Prostate gland (tissue), 2 donors: ENCODE measurements at regions not wholly inside any gene's neighbourhood (a gene's known extent, or its start where the extent isn't known, plus 50 kb on each side); places are given as distances from the start of the nearest gene placed in this dataset.

Experiments
- POLR2A ChIP-seq: fragments of 450-650 bp; IDR thresholded peaks from one replicate; pipeline ENCODE4 v1.6.1; 2016; ENCODE audit warnings: antibody characterized with exemption, mild to moderate bottlenecking
- POLR2AphosphoS5 ChIP-seq: sonication (generic); formaldehyde crosslinking; IDR thresholded peaks from one replicate; pipeline ENCODE4 v1.6.1; 2017; ENCODE audit warnings: antibody characterized with exemption
- TF ChIP-seq, protein P1 (sequence below), 4 experiments: fragments of 200-600 bp in 2 of 4; fragments of 450-650 bp in 2 of 4; sonication (generic) in 2 of 4; IDR thresholded peaks; 1 replicate in 3 of 4; 2 replicates in 1 of 4; pipeline ENCODE4 v1.5.1; 2016 to 2019; ENCODE audit warnings: antibody characterized with exemption in 4 of 4, mild to moderate bottlenecking in 2 of 4, moderate library complexity in 2 of 4

DNA sequence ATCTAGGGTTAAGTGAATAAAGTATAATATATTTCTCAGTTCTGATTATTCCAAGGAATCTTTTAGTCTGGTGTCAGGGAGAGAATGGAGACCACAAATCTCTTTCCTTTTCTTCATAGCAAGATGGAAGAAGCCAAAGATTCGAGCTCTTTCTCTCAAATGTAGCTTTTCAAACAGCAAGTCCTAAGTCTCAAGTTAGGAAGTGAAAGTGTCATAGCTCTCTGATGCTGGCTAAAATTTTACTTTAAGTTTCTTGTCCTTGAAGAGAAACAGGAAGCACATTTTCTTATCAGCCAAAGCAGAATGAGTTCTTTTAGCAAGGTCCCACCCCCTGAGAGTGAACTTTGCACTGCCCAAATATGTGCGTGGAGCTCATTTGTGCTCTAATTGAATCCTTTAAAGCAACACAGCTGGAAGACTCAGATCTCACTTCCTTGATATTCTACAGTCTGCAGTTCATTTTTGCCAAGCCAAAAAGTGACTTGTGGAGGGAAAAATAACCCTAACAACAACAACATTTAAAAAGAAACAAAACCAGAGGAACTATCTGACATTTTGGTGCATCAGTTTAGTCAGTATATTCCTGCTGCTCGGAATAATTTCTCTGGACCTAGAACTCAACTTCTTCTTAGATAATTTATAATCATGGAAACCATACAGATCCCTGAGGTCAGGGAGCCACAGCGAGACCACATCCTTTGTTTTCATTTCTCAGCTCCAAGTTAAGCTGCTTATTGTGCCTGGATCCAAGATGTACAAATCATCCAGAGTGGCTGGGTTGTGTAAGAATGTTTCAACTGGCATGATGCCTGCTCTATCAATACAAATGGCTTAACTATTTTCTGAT, 238.7 kb upstream of the P2RY1 start:
- TF ChIP-seq, protein P1, sequence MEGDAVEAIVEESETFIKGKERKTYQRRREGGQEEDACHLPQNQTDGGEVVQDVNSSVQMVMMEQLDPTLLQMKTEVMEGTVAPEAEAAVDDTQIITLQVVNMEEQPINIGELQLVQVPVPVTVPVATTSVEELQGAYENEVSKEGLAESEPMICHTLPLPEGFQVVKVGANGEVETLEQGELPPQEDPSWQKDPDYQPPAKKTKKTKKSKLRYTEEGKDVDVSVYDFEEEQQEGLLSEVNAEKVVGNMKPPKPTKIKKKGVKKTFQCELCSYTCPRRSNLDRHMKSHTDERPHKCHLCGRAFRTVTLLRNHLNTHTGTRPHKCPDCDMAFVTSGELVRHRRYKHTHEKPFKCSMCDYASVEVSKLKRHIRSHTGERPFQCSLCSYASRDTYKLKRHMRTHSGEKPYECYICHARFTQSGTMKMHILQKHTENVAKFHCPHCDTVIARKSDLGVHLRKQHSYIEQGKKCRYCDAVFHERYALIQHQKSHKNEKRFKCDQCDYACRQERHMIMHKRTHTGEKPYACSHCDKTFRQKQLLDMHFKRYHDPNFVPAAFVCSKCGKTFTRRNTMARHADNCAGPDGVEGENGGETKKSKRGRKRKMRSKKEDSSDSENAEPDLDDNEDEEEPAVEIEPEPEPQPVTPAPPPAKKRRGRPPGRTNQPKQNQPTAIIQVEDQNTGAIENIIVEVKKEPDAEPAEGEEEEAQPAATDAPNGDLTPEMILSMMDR (IDR thresholded peaks at IDR 0.05), result no peak
- TF ChIP-seq POLR2AphosphoS5, result no peak
- TF ChIP-seq POLR2A, result no peak
